Mucosa of rectum (tissue), 2 donors: ENCODE measurements at regions not wholly inside any gene's neighbourhood (a gene's known extent, or its start where the extent isn't known, plus 50 kb on each side); places are given as distances from the start of the nearest gene placed in this dataset.

ENCODE experiments used
- H3K27ac ChIP-seq, 2 donors: one replicate each; pipeline ENCODE4 v1.7.0; 2013; ENCODE audit warnings: inconsistent platforms in 2 of 2, low read depth in 2 of 2, low read length in 2 of 2
- H3K27me3 ChIP-seq, 2 donors: one replicate each; pipeline ENCODE4 v1.7.0; 2013; ENCODE audit warnings: low read length in 2 of 2; ENCODE audit not compliant: control insufficient read depth in 2 of 2, insufficient read depth in 2 of 2
- H3K36me3 ChIP-seq, 2 donors: one replicate each; pipeline ENCODE4 v1.7.0; 2013; ENCODE audit warnings: low read length in 2 of 2; ENCODE audit not compliant: control insufficient read depth in 2 of 2, insufficient read depth in 2 of 2
- H3K4me1 ChIP-seq, 2 donors: one replicate each; pipeline ENCODE4 v1.7.0; 2013; ENCODE audit warnings: low read length in 2 of 2, mild to moderate bottlenecking in 1 of 2; ENCODE audit not compliant: control insufficient read depth in 2 of 2, insufficient read depth in 2 of 2
- H3K4me3 ChIP-seq, 2 donors: one replicate each; pipeline ENCODE4 v1.7.0; 2013; ENCODE audit warnings: low read length in 2 of 2
- H3K9ac ChIP-seq, 2 donors: one replicate each; pipeline ENCODE4 v1.7.0; 2013; ENCODE audit warnings: low read length in 2 of 2, low read depth in 1 of 2, mild to moderate bottlenecking in 1 of 2
- H3K9me3 ChIP-seq, 2 donors: one replicate each; pipeline ENCODE4 v1.7.0; 2013; ENCODE audit warnings: low read length in 2 of 2; ENCODE audit not compliant: control insufficient read depth in 2 of 2
- donor health status: healthy.
- donor health status: Normal muscosa, but diverticular disease.

- H3K27ac ChIP-seq, result no peak overlapping the region
- H3K4me1 ChIP-seq, result no peaks in the 10 kb centered on the region
- H3K4me3 ChIP-seq, result no peak overlapping the region
- H3K27me3 ChIP-seq, result no peaks in the 10 kb centered on the region
- H3K9ac ChIP-seq, result no peak overlapping the region
- no peaks in the 10 kb centered on the region for H3K36me3 ChIP-seq
- H3K9me3 ChIP-seq, result no peaks in the 10 kb centered on the region
Observed at GRCh38 chr9:82606492-82607382, 456.2 kb downstream of the RASEF start.

GRCh38 chr9:82608487-82608886 is 454.5 kb downstream of the RASEF start:
- Histone ChIP-seq H3K27ac (no peak overlapping the region), H3K4me1 (no peaks in the 10 kb centered on the region), H3K36me3 (no peaks in the 10 kb centered on the region), H3K27me3 (no peaks in the 10 kb centered on the region), H3K4me3 (no peak overlapping the region), H3K9me3 (no peaks in the 10 kb centered on the region), H3K9ac (no peak overlapping the region)

- Histone ChIP-seq H3K27me3 (no peaks in the 10 kb centered on the region), H3K36me3 (no peaks in the 10 kb centered on the region), H3K9me3 (no peaks in the 10 kb centered on the region), H3K9ac (no peak overlapping the region), H3K4me3 (no peak overlapping the region), H3K4me1 (no peaks in the 10 kb centered on the region), H3K27ac (no peak overlapping the region)
Observed at GRCh38 chr9:82612942-82613341, 450.0 kb downstream of the RASEF start.

- Histone ChIP-seq H3K27me3 (no peaks in the 10 kb centered on the region), H3K4me3 (no peak overlapping the region)
Observed at GRCh38 chr9:82613498-82613897, 449.4 kb downstream of the RASEF start.

GRCh38 chr9:82616545-82616944 is 446.4 kb downstream of the RASEF start:
- H3K4me1 ChIP-seq, result no peaks in the 10 kb centered on the region
- no peaks in the 10 kb centered on the region for H3K36me3 ChIP-seq
- H3K9ac ChIP-seq, result no peak overlapping the region
- H3K4me3 ChIP-seq, result no peak overlapping the region
- H3K27ac ChIP-seq, result no peak overlapping the region
- no peaks in the 10 kb centered on the region for H3K27me3 ChIP-seq
- no peaks in the 10 kb centered on the region for H3K9me3 ChIP-seq

More at GRCh38 chr9:82613498-82613897, 449.4 kb downstream of the RASEF start:
- H3K4me1 ChIP-seq, result no peaks in the 10 kb centered on the region
- no peak overlapping the region for H3K9ac ChIP-seq
- H3K9me3 ChIP-seq, result no peaks in the 10 kb centered on the region
- H3K27ac ChIP-seq, result no peak overlapping the region
- H3K36me3 ChIP-seq, result no peaks in the 10 kb centered on the region

- Histone ChIP-seq H3K27ac (no peak overlapping the region), H3K36me3 (no peaks in the 10 kb centered on the region), H3K9me3 (no peaks in the 10 kb centered on the region)
Observed at GRCh38 chr9:82621447-82621846, 441.5 kb downstream of the RASEF start.

GRCh38 chr9:82637368-82637767 is 425.6 kb downstream of the RASEF start:
- Histone ChIP-seq H3K4me3 (no peak overlapping the region), H3K9me3 (no peaks in the 10 kb centered on the region), H3K36me3 (no peaks in the 10 kb centered on the region), H3K9ac (no peak overlapping the region), H3K27ac (no peak overlapping the region), H3K27me3 (no peaks in the 10 kb centered on the region), H3K4me1 (no peaks in the 10 kb centered on the region)

More at GRCh38 chr9:82621447-82621846, 441.5 kb downstream of the RASEF start:
- no peak overlapping the region for H3K4me3 ChIP-seq
- H3K9ac ChIP-seq, result no peak overlapping the region
- H3K27me3 ChIP-seq, result no peaks in the 10 kb centered on the region
- no peaks in the 10 kb centered on the region for H3K4me1 ChIP-seq

- no peaks in the 10 kb centered on the region for H3K36me3 ChIP-seq
- H3K27ac ChIP-seq, result no peak overlapping the region
- H3K4me3 ChIP-seq, result no peak overlapping the region
- no peaks in the 10 kb centered on the region for H3K9me3 ChIP-seq
- H3K9ac ChIP-seq, result no peak overlapping the region
- H3K4me1 ChIP-seq, result no peaks in the 10 kb centered on the region
- no peaks in the 10 kb centered on the region for H3K27me3 ChIP-seq
Observed at GRCh38 chr9:82645600-82645999, 417.3 kb downstream of the RASEF start.

- Histone ChIP-seq H3K36me3 (no peaks in the 10 kb centered on the region), H3K27ac (no peak overlapping the region), H3K27me3 (no peaks in the 10 kb centered on the region), H3K9me3 (no peaks in the 10 kb centered on the region), H3K4me1 (no peaks in the 10 kb centered on the region), H3K4me3 (no peak overlapping the region), H3K9ac (no peak overlapping the region)
Observed at GRCh38 chr9:82650368-82650767, 412.6 kb downstream of the RASEF start.

GRCh38 chr9:82651474-82651873 is 411.5 kb downstream of the RASEF start:
- Histone ChIP-seq H3K27me3 (no peaks in the 10 kb centered on the region), H3K27ac (no peak overlapping the region), H3K4me3 (no peak overlapping the region), H3K36me3 (no peaks in the 10 kb centered on the region), H3K9me3 (no peaks in the 10 kb centered on the region), H3K9ac (no peak overlapping the region), H3K4me1 (no peaks in the 10 kb centered on the region)
